ENCODE measurements at regions not wholly inside any gene's neighbourhood (a gene's known extent, or its start where the extent isn't known, plus 50 kb on each side); places are given as distances from the start of the nearest gene placed in this dataset.
"Not testable (repeated sequence)": the region's sequence is repeated elsewhere in the genome, so short reads cannot be mapped to it uniquely, and the experiment has no call there.

DNA sequence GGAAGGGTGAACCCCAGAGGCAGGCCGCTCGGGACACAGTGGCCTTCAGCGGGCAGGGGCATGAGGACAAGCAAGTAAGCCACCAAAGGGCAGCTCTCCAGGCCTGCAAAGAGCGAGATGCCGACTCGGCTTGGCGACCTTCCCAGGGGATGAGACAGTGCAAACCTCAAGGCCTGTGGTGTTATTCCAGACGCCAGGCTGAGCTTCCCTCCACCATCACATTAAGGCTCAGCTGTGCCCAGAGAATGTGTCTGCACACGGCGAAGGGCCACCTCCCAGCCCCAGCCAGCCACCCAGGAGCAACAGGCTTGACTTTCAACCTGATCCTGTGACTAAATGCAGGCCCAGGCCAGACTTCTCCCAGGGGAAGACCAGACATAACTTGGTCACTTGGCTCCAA, 251.4 kb downstream of the SOX9 start:
- no peak for DNase-seq

DNA sequence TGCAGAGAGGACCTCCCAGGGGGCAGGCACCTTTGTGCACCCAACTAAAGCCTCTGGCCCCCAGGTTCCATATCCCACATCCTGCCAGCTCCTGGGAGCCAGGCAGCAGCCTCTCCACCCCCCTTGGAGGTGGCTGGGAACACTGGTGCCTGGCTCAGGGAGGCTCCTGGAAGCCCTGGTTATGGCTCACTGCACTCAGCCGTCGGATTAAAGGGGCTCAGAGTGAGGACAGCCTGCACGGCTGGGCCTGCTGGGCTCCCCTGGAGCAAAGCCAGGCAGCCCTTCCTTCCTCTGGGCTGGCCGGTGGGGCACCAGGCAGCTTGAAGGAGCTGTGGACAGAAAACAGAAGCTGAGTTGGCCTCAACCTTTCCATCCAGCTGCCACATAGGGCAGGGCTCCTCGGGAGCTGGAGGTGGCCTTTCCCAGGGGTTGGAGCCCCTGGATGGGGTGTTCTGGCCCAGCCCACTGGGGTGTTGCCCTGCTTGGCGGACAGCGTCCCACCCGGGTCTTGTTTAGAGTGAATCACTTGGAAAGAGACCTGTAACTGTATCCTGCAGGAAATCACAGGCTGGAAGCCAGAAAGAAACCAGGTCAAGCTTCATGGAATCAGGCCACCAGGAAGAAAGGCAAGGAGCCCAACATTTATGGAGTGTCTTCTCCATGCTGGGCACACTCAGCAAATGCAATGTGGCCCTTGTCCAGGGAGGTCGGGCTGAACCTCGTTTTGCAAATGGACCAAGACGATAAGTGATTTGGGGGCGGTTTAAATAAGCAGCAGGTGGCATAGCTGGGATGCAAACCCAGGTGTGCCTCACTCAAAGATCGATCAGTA, 253.3 kb downstream of the SOX9 start:
- DNase-seq = no peak

DNA sequence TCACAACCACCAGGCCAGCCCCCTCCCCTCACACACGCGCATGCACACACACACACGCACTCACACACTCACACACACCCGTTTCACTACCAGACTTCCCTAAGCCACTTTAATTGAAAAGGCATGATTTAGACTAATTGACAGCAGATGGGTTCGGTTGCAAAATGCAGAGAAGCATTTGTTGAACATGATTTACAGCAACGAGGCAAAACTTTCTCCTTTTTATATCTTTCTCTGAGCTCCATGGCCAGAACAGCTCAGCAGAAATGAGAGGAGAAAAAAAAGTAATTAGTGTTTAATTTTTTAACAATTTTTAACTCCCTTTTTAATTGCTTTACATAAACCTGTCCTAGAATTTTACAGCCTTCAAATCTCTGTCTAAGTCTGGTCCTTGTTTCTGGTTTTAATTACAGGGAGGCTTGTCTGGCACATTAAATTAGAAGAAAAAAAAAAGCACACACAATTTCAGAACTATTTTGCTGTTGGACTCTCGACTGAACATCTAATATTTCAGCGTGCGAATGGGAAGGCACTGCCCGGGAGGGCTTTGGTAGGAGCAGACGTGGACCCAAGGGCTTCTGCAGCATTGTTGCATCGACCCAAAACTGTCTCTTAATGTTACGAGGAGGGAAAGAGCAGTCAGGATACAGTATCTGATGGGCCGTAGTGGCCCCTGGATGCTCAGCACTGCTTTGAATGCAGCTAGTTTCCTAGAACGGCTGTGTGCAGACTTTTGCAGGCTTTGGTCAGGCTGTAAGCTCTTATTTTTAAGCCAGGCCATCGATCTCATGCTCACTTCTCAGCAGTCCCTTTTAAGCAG, 255.9 kb downstream of the SOX9 start:
- DNase-seq = peak; percentile 69

DNA sequence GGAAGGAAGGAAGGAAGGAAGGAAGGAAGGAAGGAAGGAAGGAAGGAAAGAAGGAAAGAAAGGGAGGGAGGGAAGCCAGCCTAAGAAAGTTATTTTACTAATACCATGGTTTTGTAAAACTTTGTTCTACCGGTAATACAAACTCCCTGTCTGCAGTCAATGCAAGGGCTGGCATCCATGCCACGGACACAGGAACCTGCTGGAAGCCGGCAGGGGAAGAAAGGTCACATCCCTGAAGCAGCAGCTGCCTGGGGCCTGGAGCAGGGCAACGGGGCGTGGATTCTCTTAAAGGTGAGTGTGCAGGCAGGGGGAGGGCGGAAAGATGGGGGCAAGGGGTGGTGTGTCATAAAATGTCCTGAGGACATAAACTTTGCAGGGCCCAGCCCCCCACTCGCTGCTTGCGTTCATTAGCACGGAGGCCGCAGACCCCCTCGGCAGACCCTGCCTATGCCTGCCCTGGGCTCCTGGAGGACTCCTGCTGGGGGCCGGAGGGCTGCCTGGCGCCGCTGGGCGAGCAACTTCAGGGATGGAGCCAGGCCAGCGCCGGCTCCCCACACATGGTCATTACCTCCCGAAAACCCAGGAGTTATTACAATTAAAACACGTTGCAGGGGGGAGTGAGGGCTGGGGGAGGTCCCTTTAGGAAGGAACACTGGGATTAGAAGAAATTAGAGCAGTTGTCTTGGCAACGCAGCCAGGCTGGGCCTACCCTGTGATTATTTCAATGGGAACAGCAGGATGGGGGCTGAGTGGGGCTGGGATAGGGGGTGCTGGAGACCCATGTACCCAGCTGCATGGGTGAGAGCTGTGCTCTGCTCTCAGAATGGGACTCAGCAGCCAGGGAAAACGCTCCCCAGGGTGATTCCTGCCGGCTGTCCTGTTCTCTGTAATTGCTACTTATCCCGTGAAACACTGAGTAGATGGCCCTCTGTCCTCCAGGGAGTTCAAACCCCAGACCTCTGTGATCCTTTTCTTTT, 257.9 kb downstream of the SOX9 start:
- no peak for DNase-seq

DNA sequence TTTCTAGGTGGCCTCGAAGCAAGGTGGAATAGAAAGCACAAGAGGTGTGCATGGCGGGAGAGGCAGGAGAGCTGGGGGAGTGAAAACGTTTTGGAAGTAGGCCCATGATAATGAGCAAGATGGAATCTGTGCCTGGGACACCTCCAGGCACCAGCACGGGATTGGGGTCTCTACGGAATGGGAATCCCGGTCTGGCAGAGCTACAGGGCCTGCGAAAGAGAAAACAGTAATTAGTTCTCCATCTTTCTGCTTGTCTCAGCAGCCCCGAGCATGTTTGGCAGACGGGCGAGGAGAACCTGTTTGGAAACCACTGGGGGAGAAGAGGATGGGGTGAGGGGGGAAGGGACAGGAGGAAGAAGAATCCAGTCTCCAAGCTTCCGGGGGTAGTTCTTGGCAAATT, 258.7 kb downstream of the SOX9 start:
- DNase-seq = no peak

DNA sequence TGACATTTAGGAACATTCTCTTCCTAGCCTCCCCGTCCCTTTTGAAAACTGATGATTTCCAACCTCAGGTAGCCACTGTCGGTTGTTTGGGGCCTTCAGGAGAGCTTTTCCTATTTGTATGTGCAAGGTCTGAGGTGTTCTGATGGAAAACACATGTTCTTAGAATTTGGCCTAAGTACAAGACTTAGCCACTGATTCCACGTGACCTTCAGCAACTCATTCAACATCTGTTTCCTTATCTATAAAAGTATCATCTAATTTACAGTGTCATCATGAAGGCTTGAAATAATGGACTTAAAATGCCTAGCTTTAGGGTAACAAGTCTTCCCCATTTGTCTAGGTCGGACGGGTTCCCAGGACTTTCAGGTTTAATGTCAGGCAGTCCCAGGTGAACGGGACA, 259.3 kb downstream of the SOX9 start:
- no peak for DNase-seq

DNA sequence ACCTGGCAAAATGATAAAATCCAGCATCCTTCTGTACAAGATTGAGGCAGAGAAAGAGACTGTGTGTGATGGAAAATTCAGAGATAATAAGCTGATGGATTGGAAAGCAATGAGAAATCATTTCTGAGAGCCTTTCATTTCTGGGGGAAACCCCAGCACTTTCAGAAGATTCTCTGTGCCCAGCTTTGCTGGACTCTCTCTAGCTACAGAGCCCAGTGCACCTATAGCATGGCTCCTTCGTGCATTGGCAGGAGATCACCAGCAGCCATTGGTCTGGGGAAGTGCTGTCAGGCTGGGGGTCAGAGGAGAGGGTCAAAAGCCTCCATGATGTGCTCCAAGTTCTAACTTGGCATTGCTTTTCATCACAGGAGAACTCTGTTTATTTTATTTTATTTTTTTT, 259.9 kb downstream of the SOX9 start:
- no peak for DNase-seq

DNA sequence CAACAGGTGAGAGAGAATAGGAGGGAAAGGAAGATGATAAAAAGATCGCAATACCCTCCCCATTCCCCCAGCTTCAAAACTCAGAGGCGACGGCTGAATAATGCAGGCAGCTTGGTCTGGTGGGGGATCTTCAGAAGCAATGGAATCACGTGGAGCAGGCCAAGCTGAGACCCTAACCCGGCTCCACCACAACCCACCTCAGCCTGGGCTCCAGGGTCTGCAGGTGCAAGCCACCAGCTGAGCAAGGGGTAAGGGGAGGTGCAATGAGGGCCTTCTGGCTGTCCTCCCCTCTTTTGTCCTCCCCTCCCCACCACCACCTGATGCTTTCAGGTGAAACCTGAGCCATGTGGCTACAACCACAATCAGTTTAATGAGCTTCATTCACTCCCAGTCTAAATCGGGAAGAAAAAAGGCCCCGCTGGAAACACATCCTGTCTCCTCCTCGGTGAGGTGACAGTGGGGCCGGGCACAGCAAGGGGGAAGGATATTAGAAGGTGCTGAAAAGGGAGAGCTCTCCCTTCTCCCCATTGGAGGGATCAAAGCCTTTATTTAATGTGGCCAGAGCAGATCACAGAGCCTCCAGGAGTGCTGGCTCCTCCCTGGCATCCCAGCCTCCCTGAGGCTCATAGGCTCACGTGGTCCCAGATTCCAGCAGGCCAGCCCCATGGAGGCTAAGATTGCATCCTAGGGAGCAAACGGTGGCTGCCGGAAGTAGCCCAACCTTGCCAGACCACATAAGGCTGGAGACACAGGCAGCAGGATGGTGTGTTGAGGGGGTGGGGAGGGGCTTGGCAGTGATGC, 261.0 kb downstream of the SOX9 start:
- DNase-seq = peak; percentile 81

DNA sequence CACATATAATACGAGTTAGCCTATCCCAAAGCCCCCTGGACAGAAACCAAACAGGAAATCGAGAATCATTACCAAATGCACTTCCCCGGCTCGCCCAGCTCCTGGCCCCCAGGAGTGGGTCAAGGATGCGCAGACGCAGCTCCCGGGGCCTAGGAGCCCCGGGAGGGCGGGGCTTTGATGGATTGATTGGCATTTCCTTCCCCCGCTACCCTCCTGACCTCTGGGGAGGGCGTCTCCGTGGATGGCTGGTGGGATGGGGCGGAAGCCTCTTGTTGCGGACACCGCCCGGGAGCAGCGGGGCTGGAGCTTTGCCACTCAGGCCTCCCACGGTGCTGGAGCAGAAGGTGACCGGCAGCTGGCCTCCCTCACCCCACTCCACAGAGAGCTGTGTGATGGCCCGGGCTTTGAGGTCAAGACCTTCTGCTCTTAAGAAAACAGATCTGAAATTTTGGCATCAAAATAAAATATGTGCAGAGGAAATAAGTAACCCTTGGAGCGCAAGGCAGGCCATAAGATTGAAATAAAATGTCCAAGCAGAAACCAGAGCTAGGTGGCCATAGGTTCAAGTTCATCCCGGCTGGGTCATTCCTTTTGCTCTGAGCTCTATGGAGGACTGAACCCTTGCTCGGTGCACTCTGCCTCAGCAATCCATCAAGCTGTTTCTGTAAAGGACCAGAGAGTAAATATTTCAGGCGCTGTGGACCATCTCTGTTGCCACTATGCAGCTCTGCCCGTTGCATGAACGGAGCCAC, 262.3 kb downstream of the SOX9 start:
- DNase-seq = no peak

DNA sequence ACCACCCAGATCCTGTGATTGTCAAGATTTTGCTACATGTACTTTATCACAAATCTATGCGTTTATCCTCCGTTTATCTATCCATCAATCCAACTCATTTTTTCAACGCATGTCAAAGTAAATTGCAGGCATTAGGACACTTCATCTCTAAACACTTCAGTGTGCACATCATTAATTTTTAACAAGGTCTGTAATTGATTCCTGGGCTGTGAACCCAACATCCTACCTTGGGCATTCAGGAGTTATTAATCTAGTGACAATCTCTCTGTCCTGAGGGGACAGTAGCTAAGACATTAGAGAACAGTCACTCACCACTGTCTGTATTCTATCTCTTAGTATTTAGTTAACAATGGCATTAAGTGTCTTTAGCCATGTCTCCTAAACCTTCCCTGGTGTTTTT, 264.7 kb downstream of the SOX9 start:
- DNase-seq = peak; percentile 4

DNA sequence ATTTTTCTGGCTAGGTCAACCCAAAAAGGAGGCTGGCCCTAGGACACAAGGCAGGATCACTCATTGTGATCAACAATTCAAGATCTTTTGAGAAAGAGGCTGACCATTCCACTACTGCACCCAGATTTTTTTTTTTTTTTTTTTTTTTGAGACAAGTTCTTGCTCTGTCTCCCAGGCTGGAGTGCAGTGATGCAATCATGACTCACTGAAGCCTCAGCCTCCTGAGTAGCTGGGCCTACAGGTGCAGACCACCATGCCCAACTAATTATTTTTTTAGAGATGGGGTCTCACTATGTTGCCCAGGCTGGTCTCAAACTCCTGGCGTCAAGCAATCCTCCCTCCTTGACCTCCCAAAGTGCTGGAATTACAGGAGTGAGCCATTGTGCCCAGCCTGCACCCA, 265.4 kb downstream of the SOX9 start:
- DNase-seq = not testable (repeated sequence)

DNA sequence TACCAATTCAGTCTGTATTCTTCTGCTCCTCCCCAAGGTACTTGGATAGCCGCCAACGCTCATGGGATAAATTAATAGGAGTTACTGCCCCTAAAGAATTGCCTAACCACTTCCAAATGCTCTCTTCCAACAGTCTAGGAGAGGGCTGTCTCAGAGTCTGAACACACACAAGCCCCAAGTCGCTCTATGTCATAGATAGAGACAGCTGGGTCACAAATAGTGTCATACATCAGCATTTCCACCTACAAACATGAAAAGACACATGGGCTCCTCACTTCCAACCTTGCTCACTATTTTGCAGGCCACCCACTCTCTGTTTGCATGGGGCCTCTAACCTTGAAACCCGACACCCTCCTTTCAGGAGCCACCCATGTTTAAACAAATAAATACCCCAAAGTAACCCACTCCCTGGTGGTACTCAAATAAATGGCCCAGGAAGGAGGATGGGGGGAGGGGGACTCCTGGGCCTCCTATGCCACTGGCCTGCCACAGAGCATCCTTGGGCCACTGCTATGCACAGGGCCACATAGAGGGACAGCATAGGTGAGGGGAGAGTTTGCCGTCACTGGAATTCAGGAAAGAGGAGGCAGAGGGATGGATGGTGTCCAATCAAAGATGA, 265.9 kb downstream of the SOX9 start:
- peak; percentile 61 for DNase-seq

DNA sequence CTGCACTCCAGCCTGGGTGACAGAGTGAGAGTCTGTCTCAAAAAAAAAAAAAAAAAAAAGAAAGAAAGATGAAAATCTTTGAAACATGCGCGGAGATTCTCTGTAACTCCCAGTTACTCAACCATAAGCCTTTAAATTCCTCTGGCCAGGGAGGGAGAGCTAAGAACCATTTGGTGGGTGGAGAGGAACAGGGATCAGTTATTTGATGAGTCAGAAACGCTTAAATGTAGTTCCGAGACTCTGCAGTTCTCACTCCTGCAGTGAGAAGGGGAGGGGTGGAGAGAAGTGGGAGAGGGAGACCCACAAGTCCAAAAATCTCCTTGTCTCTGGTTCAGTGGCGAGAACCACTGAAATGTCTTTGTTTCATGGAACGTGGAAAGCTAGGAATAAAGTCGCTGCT, 266.7 kb downstream of the SOX9 start:
- DNase-seq = no peak

DNA sequence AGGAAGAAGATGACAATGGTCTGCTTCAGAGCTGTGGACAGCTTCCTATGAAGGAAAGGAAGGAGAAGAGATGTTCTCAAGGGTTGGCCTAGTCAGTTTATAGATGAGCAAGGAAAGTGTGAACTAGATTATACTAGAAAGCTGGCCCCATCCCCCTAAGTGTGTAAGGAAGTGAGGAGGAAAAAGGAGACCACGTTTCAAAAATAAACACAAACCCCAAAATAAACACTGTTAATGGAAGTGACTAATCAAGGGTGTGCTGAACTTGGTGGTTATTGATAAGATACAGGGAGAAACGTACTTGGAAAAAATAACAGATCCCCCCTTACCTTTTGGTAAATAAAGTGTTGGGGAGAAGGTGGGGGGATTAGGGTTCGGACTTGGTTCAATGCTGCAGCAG, 267.1 kb downstream of the SOX9 start:
- no peak for DNase-seq

DNA sequence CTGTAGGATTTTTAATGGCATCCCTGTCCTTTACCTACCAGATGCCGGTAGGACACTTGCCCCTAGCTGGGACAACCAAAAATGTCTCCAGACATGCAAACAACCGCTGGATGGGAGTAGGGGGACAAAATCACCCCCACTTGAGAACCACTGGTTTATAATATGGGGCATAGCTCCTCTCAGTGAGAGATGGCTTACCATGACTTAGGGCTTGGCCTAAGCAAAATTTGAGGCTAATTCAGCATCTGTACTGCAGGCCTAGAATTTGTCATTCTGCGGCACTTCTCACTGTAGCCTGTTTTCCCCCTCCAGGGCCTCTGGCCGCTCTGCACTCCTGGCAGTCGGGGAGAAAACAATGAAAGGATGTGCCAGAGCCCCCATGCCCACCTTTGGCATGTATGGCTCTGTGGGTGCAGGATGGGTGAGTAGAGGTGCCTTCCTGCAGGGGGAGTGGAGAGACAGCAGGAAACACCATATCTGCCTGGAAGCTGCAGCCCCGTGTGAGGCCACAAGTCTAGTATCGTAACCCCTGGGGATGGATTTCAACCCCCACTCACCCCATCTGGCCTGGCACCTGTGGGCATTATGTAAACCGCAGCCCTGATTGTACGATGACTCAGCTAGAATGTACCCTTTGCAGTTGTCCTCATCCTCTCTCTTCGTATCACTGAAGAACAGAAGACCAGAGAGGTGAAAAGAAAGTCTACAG, 268.1 kb downstream of the SOX9 start:
- peak; percentile 90 for DNase-seq

DNA sequence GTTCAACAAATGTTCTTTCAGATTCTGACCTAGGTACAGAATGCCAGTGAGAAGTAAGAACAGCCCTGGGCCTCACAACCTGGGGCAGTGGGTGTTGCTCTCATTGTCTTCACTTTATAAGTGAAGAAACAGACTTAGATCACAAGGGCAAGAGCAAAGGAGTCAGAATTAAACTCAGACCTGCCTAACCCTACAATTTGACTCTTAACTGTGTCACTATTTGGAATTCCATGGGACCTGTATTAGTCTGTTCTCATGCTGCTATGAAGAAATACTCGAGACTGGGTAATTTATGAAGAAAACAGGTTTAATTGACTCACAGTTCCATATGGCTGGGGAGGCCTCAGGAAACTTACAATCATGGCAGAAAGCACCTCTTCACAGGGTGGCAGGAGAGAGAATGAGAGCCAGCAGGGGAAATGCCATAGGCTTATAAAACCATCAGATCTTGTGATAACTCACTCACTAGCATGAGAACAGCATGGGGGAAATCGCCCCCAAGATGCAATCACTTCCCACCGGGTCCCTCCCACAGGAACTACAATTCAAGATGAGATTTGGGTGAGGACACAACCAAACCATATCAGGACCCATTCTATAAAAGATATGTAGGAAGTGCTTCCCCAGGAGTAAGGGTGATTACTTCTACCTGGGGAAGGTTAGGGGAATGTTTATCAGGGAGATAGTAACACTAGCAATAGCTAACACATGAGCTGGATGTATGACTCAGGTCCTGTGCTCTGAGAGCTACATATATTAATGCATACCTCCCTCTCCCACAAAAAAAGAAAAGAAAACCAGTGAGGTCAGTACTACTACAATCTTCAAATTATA, 270.1 kb downstream of the SOX9 start:
- no peak for DNase-seq

DNA sequence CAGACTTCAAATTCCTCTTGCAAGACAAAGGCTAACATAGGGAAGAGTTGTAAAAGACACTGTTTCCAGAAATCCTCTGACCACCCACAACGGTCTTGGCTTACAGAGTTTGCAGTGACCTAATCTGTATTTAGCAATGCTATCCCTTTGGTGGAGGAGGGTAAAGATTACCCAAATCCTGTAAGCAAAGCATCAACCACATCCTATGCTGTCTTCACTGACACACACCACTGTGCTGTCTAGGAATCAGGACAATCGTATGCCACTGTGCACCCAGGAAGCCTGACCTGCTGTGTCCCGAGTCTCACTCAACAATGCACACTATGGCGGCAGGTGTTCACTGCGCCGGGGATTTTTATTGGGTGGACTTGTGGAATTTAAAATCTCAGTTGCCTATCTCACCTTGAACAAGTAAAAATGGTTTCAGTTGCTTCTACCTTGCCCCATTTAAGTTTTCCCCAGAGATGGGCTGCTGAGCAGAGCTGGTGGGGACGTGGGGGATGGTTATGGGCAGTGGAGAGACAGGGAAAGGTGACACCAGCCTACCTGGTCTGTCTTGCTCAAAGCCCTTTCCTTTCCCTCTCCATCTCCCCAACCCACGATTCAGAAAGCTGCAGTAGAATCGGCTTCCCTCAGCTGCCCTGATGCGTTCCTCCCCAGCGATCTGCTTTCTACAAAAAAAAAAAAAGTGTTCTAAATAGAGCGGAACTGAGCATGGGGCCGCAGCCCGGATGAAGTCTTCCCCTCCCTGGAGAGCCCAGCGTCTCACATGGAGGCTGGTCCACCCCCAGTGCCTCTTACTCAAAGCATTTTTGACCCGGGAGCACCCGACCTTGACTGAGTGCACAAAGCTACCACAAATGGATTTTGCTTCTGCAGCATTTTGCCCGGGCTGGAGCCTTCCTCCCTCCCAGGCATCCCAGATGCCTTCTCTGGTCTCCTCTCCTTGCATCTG, 271.5 kb downstream of the SOX9 start:
- no peak for DNase-seq

DNA sequence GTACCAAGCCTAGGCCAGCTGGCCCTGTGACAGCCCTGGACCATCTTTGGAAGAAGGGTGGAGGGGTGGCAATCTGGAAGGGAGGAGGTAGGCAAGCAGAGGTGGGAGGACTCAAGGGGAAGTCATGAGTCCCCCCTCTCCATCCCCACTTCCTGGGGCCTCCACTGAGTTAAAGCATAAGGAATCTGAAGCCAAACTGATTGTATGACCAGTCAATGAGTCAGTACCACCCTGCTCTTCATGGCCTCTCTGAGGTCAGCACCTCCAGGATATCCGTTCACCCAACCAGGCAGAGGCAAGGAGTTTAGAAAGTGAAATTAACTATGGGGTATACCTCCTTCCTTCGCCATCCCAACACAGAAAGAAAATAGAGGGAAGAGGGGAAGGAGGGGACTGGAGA, 272.7 kb downstream of the SOX9 start:
- DNase-seq = no peak
